GM12891 (cell line): ENCODE measurements at regions not wholly inside any gene's neighbourhood (a gene's known extent, or its start where the extent isn't known, plus 50 kb on each side); places are given as distances from the start of the nearest gene placed in this dataset.

Experiments
- POLR2A ChIP-seq: IDR thresholded peaks from 2 replicates; pipeline ENCODE4 v1.6.1; 2011; ENCODE audit warnings: low read depth, low read length, control low read depth
- POLR2AphosphoS5 ChIP-seq: IDR thresholded peaks from 2 replicates; pipeline ENCODE4 v1.6.1; 2011; ENCODE audit warnings: low read depth, low read length, control low read depth
- POU2F2 ChIP-seq: IDR thresholded peaks from 2 replicates; pipeline ENCODE4 v1.6.1; 2011; ENCODE audit warnings: low read depth, mild to moderate bottlenecking, control low read depth, low read length, moderate library complexity
- TAF1 ChIP-seq: IDR thresholded peaks from 2 replicates; pipeline ENCODE4 v1.6.1; 2011; ENCODE audit warnings: low read depth, low read length, control low read depth

DNA sequence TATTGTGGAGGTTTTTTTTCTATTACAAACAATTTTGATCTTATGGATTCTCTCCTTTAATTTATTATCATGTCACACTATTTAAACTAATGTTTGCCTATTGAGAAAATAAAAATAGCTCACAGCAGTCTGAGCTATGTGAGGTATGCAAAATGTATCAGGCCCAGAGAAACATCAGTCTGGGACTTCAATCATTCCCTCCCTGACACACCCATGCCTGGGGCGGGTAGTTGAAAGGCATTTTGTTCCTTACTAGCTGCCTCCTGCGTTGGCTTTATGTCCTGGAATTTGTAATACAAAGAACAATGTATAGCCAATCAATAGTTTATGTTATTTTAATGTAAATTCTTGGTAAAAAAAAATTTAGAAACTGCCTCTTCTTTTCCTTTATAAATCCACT is 403.3 kb downstream of the EPM2A start:
- TF ChIP-seq POLR2AphosphoS5 (no peak), POLR2A (no peak), TAF1 (no peak), POU2F2 (no peak)
